Iris pigment epithelial cell (primary cell): ENCODE measurements at regions not wholly inside any gene's neighbourhood (a gene's known extent, or its start where the extent isn't known, plus 50 kb on each side); places are given as distances from the start of the nearest gene placed in this dataset.
A peak's percentile ranks its signal among the peaks of the same experiment; 100 is the strongest.

Source experiments
- DNase-seq: peaks from one replicate; pipeline ENCODE4 v3.0.0-alpha.2; 2011; ENCODE audit warnings: low read depth

- peak; percentile 69 for DNase-seq
These were observed 225.6 kb upstream of the TLE3 start for GRCh38 chr15:70323111-70323851.

- no peak for DNase-seq
These were observed 224.4 kb upstream of the TLE3 start for GRCh38 chr15:70322051-70322668.

- no peak for DNase-seq
These were observed 223.6 kb upstream of the TLE3 start for GRCh38 chr15:70321172-70321819.

- DNase-seq = no peak
These were observed 222.8 kb upstream of the TLE3 start for GRCh38 chr15:70320482-70320881.

GRCh38 chr15:70320077-70320476 is 222.4 kb upstream of the TLE3 start:
- no peak for DNase-seq

GRCh38 chr15:70319466-70319865 is 221.7 kb upstream of the TLE3 start:
- DNase-seq = no peak

- peak; percentile 94 for DNase-seq
These were observed 221.1 kb upstream of the TLE3 start for GRCh38 chr15:70318594-70319465.

GRCh38 chr15:70316059-70316600 is 218.4 kb upstream of the TLE3 start:
- DNase-seq = peak; percentile 26

- DNase-seq = no peak
These were observed 217.7 kb upstream of the TLE3 start for GRCh38 chr15:70315431-70315830.

GRCh38 chr15:70314688-70315087 is 217.0 kb upstream of the TLE3 start:
- DNase-seq = no peak

GRCh38 chr15:70314018-70314354 is 216.3 kb upstream of the TLE3 start:
- DNase-seq = no peak

GRCh38 chr15:70313099-70314017 is 215.6 kb upstream of the TLE3 start:
- DNase-seq = no peak

GRCh38 chr15:70311821-70312220 is 214.1 kb upstream of the TLE3 start:
- DNase-seq = no peak

GRCh38 chr15:70309716-70310115 is 212.0 kb upstream of the TLE3 start:
- DNase-seq = no peak

GRCh38 chr15:70308735-70309434 is 211.2 kb upstream of the TLE3 start:
- DNase-seq = no peak

GRCh38 chr15:70308011-70308734 is 210.5 kb upstream of the TLE3 start:
- no peak for DNase-seq

- DNase-seq = no peak
These were observed 208.9 kb upstream of the TLE3 start for GRCh38 chr15:70306582-70306981.

GRCh38 chr15:70306081-70306480 is 208.4 kb upstream of the TLE3 start:
- DNase-seq = no peak

GRCh38 chr15:70303981-70304380 is 206.3 kb upstream of the TLE3 start:
- DNase-seq = no peak

- no peak for DNase-seq
These were observed 204.6 kb upstream of the TLE3 start for GRCh38 chr15:70302360-70302759.
